ENCODE measurements at regions not wholly inside any gene's neighbourhood (a gene's known extent, or its start where the extent isn't known, plus 50 kb on each side); places are given as distances from the start of the nearest gene placed in this dataset.

DNA sequence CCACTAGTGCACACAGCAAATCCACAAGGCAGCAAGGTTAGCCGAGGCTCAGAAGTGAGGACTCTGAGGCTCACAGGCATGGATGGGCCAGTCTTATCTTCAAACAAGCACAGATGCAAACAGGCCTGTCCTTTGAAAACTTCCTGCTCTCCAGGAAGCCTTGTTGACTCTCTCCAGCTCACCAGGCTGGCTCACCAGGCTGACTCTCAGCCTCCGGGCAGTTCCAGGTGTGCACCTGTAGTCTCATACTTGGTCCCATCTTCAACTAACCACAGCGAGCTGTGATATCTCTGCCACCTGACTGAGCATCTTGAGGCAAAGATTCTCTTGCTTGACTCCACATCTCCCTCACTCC lies 173.9 kb upstream of the ZMIZ1 start:
- Mint-ChIP-seq H3K36me3 (ENCODE audit: insufficient read depth) (peaks cover 2% of the 10 kb centered on the region), H3K27me3 (peaks cover 16% of the 10 kb centered on the region), H3K4me1 (no peaks in the 10 kb centered on the region), H3K4me3 (no peak overlapping the region), H3K9me3 (no peaks in the 10 kb centered on the region), H3K27ac (ENCODE audit: low read depth) (no peak overlapping the region)
- ATAC-seq (replicated peaks; ENCODE audit: extremely low read depth, poor library complexity, severe bottlenecking) (no peak), DNase-seq (ENCODE audit: low spot score in 2 of 2) (no peak)

DNA sequence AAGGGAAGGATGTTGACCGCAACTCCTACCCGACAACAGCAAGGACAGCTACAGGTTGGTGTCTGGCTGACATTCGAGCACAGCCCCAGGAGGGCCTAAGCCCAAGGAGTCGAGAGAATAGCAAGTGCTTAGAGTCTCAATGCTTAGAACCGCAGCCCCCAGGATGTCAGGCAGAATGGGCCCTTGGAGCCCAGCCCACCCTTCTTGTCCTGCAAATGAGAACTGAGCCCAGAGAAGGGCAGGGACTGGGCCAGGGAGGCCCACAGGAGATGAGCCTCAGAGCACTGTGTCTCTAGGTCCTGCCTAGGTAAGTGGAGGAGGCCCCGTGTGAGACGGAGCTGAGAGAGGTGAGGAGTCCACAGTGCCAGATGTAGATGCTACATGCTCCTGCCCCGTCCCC lies 173.3 kb upstream of the ZMIZ1 start:
- Mint-ChIP-seq H3K4me3 (no peak overlapping the region), H3K36me3 (ENCODE audit: insufficient read depth) (peaks cover 2% of the 10 kb centered on the region)

GRCh38 chr10:78896159-78896928 lies 172.4 kb upstream of the ZMIZ1 start:
- Mint-ChIP-seq H3K9me3 (no peaks in the 10 kb centered on the region), H3K4me1 (no peaks in the 10 kb centered on the region), H3K27me3 (peaks cover 6% of the 10 kb centered on the region), H3K4me3 (no peak overlapping the region), H3K27ac (ENCODE audit: low read depth) (no peak overlapping the region), H3K36me3 (ENCODE audit: insufficient read depth) (peaks cover 2% of the 10 kb centered on the region)
- no peak for ATAC-seq (replicated peaks; ENCODE audit: extremely low read depth, poor library complexity, severe bottlenecking)
- no peak for DNase-seq (ENCODE audit: low spot score in 2 of 2)

More for the DNA sequence above, 173.3 kb upstream of the ZMIZ1 start:
- Mint-ChIP-seq H3K27me3 (peaks cover 11% of the 10 kb centered on the region), H3K27ac (ENCODE audit: low read depth) (no peak overlapping the region), H3K9me3 (no peaks in the 10 kb centered on the region), H3K4me1 (no peaks in the 10 kb centered on the region)
- DNase-seq (ENCODE audit: low spot score in 2 of 2) (no peak), ATAC-seq (replicated peaks; ENCODE audit: extremely low read depth, poor library complexity, severe bottlenecking) (no peak)

- H3K27ac Mint-ChIP-seq (ENCODE audit: low read depth), result no peak overlapping the region
- H3K4me3 Mint-ChIP-seq, result no peak overlapping the region
- no peak for DNase-seq (ENCODE audit: low spot score in 2 of 2)
- no peaks in the 10 kb centered on the region for H3K4me1 Mint-ChIP-seq
- peaks cover 2% of the 10 kb centered on the region for H3K36me3 Mint-ChIP-seq (ENCODE audit: insufficient read depth)
- H3K27me3 Mint-ChIP-seq, result no peaks in the 10 kb centered on the region
- no peak for ATAC-seq (replicated peaks; ENCODE audit: extremely low read depth, poor library complexity, severe bottlenecking)
- H3K9me3 Mint-ChIP-seq, result no peaks in the 10 kb centered on the region
Observed at GRCh38 chr10:78898341-78899097, 170.2 kb upstream of the ZMIZ1 start.

DNA sequence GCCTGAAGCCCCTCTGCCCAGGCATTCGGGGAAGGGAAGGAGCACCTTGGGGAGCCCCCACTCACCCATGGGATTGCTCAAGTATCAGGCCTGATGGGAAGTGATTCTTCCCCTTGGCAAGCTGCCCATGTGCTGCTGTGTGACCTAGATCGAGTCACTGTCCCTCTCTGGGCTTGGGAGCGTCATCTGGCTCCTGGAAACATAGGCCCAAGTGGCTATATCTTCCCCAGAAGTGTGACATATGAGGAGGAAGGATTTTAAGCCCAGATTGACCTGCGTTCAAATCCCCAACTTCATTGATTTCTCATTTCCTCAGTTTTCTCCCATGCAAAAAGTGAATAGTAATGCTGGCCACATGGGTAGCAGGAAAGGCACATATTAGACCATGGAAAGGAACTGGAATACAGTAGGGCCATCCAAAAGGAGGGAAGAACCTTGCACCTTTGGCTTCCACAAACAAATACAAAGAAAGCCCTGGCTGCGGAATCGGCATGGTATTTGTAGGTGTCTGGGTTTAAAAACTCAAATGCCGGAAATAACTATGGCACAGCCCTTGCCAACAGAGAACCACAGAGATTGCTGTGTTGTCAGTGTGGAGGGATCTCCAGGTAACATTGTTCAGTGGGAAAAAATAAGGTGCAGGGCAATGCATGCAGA lies 169.5 kb upstream of the ZMIZ1 start:
- peaks cover 2% of the 10 kb centered on the region for H3K36me3 Mint-ChIP-seq (ENCODE audit: insufficient read depth)
- no peak overlapping the region for H3K27ac Mint-ChIP-seq (ENCODE audit: low read depth)
- DNase-seq (ENCODE audit: low spot score in 2 of 2), result no peak
- ATAC-seq (replicated peaks; ENCODE audit: extremely low read depth, poor library complexity, severe bottlenecking), result no peak
- no peaks in the 10 kb centered on the region for H3K27me3 Mint-ChIP-seq
- no peaks in the 10 kb centered on the region for H3K9me3 Mint-ChIP-seq
- no peaks in the 10 kb centered on the region for H3K4me1 Mint-ChIP-seq
- no peak overlapping the region for H3K4me3 Mint-ChIP-seq

DNA sequence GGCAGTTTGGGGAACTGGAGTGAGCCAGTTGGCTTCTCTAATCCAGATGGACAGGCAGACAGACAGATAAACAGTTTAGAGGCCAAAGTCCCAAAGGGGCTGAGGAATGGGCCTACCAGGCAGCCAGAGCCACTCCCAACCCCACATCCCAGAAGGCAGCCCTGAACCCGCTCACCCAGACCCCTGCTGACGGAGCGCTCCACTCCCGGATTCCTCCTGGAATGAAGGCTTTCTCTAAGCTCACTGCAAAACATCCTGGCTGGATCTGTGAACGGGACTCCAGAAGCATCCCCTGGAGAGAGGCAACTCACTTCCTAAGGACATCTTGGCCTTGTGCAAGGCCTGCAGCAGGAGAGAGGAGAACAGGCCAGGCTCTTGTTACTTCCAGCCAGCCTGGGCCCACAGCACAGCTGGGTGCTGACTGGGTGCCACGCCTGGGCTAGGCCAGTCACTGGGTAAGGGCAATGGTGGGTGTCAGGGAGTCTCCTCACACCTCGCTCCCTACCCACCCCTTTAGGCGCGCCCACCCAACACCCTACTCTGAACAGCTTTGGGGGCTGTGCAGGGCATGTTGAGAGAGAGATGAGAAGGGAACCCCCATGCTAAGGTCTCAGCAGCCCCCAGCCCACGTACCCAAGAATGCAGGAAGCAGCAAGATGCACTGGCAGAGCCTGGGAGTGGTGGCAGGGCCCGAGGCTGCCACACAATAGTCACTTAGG lies 168.6 kb upstream of the ZMIZ1 start:
- H3K9me3 Mint-ChIP-seq, result no peaks in the 10 kb centered on the region
- ATAC-seq (replicated peaks; ENCODE audit: extremely low read depth, poor library complexity, severe bottlenecking), result no peak

GRCh38 chr10:78900715-78901430 lies 167.9 kb upstream of the ZMIZ1 start:
- no peak overlapping the region for H3K27ac Mint-ChIP-seq (ENCODE audit: low read depth)
- no peaks in the 10 kb centered on the region for H3K4me1 Mint-ChIP-seq
- ATAC-seq (replicated peaks; ENCODE audit: extremely low read depth, poor library complexity, severe bottlenecking) (no peak), DNase-seq (ENCODE audit: low spot score in 2 of 2) (no peak)
- H3K4me3 Mint-ChIP-seq, result no peak overlapping the region
- H3K9me3 Mint-ChIP-seq, result no peaks in the 10 kb centered on the region
- H3K36me3 Mint-ChIP-seq (ENCODE audit: insufficient read depth), result peaks cover 2% of the 10 kb centered on the region
- no peaks in the 10 kb centered on the region for H3K27me3 Mint-ChIP-seq

More for the DNA sequence above, 168.6 kb upstream of the ZMIZ1 start:
- no peak overlapping the region for H3K4me3 Mint-ChIP-seq
- H3K36me3 Mint-ChIP-seq (ENCODE audit: insufficient read depth), result peaks cover 2% of the 10 kb centered on the region
- no peak for DNase-seq (ENCODE audit: low spot score in 2 of 2)
- H3K27ac Mint-ChIP-seq (ENCODE audit: low read depth), result no peak overlapping the region
- no peaks in the 10 kb centered on the region for H3K27me3 Mint-ChIP-seq
- no peaks in the 10 kb centered on the region for H3K4me1 Mint-ChIP-seq

DNA sequence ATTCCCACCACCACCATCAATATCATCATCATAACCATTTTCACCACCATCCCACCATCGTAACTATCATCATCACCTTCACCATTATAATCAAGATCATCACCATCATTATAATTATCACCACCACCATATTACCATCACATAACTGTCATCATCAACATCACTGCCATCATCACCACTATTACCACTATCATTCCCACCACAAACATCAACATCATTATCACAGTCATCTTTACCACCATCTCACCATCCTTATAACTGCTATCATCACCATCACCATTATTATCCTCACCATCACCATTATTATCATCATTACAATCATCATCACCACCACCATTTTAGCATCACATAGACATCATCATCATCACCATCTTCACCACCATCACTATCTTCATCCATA lies 167.1 kb upstream of the ZMIZ1 start:
- no peak overlapping the region for H3K4me3 Mint-ChIP-seq
- H3K27me3 Mint-ChIP-seq, result no peaks in the 10 kb centered on the region
- ATAC-seq (replicated peaks; ENCODE audit: extremely low read depth, poor library complexity, severe bottlenecking) (no peak), DNase-seq (ENCODE audit: low spot score in 2 of 2) (no peak)
- H3K4me1 Mint-ChIP-seq, result no peaks in the 10 kb centered on the region
- no peak overlapping the region for H3K27ac Mint-ChIP-seq (ENCODE audit: low read depth)
- H3K9me3 Mint-ChIP-seq, result no peaks in the 10 kb centered on the region
- H3K36me3 Mint-ChIP-seq (ENCODE audit: insufficient read depth), result no peaks in the 10 kb centered on the region

- Mint-ChIP-seq H3K27me3 (no peaks in the 10 kb centered on the region), H3K9me3 (no peaks in the 10 kb centered on the region), H3K4me3 (no peak overlapping the region), H3K36me3 (ENCODE audit: insufficient read depth) (no peaks in the 10 kb centered on the region), H3K4me1 (no peaks in the 10 kb centered on the region), H3K27ac (ENCODE audit: low read depth) (no peak overlapping the region)
- no peak for DNase-seq (ENCODE audit: low spot score in 2 of 2)
- no peak for ATAC-seq (replicated peaks; ENCODE audit: extremely low read depth, poor library complexity, severe bottlenecking)
Observed at GRCh38 chr10:78902815-78903214, 166.0 kb upstream of the ZMIZ1 start.

DNA sequence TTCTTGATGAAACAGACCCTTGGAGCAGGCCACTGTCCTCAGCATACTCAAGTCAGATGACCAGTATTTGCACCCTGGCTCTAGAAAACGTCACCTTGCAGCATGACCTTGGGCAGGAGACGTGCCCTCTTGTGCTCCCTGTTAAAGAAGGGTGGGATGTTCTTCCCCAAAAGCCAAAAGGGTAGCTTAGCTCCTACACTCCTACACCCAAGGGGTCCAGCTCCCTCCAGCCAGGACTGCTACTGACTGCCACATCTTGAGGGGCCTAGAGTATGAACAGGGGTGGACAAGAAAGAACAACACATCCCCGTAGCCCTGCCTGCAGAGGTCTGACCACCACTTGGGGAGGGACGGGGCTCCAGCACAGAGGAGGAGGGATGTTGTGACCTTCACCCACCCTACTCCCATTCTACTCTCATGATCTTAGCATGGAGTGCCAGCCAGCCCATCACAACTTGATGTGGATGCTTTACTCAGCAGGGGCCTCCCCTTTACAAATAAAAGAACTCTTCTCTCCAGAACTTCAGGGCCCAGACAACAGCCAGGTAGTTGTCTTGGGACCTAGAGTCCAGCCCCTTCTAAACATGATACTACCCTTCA lies 165.3 kb upstream of the ZMIZ1 start:
- no peaks in the 10 kb centered on the region for H3K27me3 Mint-ChIP-seq
- H3K36me3 Mint-ChIP-seq (ENCODE audit: insufficient read depth), result no peaks in the 10 kb centered on the region
- ATAC-seq (replicated peaks; ENCODE audit: extremely low read depth, poor library complexity, severe bottlenecking) (no peak), DNase-seq (ENCODE audit: low spot score in 2 of 2) (no peak)
- H3K27ac Mint-ChIP-seq (ENCODE audit: low read depth), result no peak overlapping the region
- H3K4me1 Mint-ChIP-seq, result no peaks in the 10 kb centered on the region
- no peak overlapping the region for H3K4me3 Mint-ChIP-seq
- H3K9me3 Mint-ChIP-seq, result no peaks in the 10 kb centered on the region

GRCh38 chr10:78904196-78904595 lies 164.6 kb upstream of the ZMIZ1 start:
- no peaks in the 10 kb centered on the region for H3K36me3 Mint-ChIP-seq (ENCODE audit: insufficient read depth)

More at GRCh38 chr10:78904196-78904595, 164.6 kb upstream of the ZMIZ1 start:
- ATAC-seq (replicated peaks; ENCODE audit: extremely low read depth, poor library complexity, severe bottlenecking), result no peak
- no peaks in the 10 kb centered on the region for H3K27me3 Mint-ChIP-seq
- no peak overlapping the region for H3K27ac Mint-ChIP-seq (ENCODE audit: low read depth)
- H3K9me3 Mint-ChIP-seq, result no peaks in the 10 kb centered on the region
- H3K4me1 Mint-ChIP-seq, result no peaks in the 10 kb centered on the region
- H3K4me3 Mint-ChIP-seq, result no peak overlapping the region
- DNase-seq (ENCODE audit: low spot score in 2 of 2), result no peak

All from central memory CD8-positive, alpha-beta T cell (primary cell).